Gastrocnemius medialis (tissue), 4 donors: ENCODE measurements at regions not wholly inside any gene's neighbourhood (a gene's known extent, or its start where the extent isn't known, plus 50 kb on each side); places are given as distances from the start of the nearest gene placed in this dataset.
"Not testable (repeated sequence)": the region's sequence is repeated elsewhere in the genome, so short reads cannot be mapped to it uniquely, and the experiment has no call there.

Experiments
- CTCF ChIP-seq, 5 experiments: fragments of 450-650 bp in 3 of 5; fragments of 200-600 bp in 2 of 5; sonication (generic) in 2 of 5; IDR thresholded peaks in 4 of 5; conservative IDR thresholded peaks in 1 of 5; 1 replicate in 4 of 5; 2 replicates in 1 of 5; pipeline ENCODE4 v1.5.1; 2016 to 2019; ENCODE audit warnings: antibody characterized with exemption in 5 of 5, mild to moderate bottlenecking in 3 of 5, moderate library complexity in 3 of 5
- POLR2A ChIP-seq, 2 donors: fragments of 450-650 bp; IDR thresholded peaks; one replicate each; pipeline ENCODE4 v1.6.1; 2017; ENCODE audit warnings: antibody characterized with exemption in 2 of 2, mild to moderate bottlenecking in 2 of 2, moderate library complexity in 2 of 2

GRCh38 chr20:25932806-25933205 lies 236.2 kb upstream of the ZNF337 start:
- not testable (repeated sequence) for TF ChIP-seq CTCF (IDR thresholded peaks at IDR 0.05 in 4 of 5, conservative IDR thresholded peaks at IDR 0.05 in 1 of 5); POLR2A (IDR thresholded peaks at IDR 0.05)
